ENCODE measurements at regions not wholly inside any gene's neighbourhood (a gene's known extent, or its start where the extent isn't known, plus 50 kb on each side); places are given as distances from the start of the nearest gene placed in this dataset.

DNA sequence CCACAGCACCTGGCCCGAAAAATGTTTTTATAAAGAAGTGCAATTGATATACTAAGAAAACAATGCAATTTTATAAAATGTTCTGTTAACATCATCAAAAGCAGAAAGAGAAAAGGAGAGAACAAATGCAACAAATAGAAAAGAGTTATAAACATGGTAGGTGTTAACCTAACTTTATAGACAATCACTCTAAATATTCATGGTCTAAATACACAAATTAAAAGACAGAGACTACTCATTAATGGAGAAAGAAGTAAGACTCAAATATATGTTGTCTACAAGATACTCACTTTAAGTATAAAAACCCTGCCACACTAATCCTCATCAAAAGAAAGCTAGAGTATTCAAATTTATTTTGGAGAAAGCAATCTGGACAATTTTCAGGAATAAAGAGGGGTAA, 425.3 kb upstream of the ANKRD30A start:
- DNase-seq (ENCODE audit: low spot score) = no peak

GRCh38 chr10:36692759-36693158, 432.6 kb upstream of the ANKRD30A start:
- no peak for DNase-seq (ENCODE audit: low spot score)

- no peak for DNase-seq (ENCODE audit: low spot score)
Measured at GRCh38 chr10:36688717-36689116, 436.7 kb upstream of the ANKRD30A start.

- no peak for DNase-seq (ENCODE audit: low spot score)
Measured at GRCh38 chr10:36683421-36683820, 442.0 kb upstream of the ANKRD30A start.

DNA sequence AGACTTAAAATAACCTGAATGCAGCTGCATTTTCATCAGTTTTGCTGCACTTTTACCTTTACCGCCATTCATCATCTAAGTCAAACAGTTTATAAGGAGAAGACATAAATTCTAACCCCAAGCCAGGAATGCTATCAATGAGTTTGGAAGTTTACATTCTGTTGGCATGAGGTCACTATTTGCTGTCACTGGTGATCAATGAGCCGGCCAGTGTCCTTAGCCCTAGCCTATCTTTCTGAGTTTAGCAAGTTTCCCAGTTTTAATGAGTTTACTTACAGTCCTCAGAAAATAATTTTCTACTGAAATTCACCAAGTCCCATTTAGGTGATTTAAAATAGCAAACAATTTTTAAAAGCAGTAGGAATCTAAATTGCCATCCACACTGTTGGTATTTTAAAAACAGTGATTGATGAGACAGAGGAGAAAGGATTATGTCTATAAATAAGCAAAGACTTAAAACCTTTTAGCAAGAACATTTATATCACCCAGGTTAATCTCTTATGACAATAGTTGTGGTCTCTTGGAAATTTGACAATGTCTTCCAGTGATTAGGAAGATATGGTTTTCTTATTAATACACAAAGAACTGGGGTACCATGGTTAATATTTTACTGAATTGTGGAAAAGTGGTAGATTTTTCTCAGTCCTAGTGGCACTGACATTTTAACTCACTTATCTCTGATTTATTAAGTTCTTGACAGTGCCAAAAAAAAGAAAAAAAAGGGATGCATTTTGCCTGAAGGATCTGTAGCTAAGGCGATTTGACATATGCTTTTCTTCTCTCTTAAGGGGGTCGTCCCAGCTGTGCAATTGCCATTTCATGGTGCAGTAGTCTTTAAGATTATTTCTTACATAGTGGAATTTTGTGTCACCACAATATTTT, 443.4 kb upstream of the ANKRD30A start:
- no peak for DNase-seq (ENCODE audit: low spot score)

- DNase-seq (ENCODE audit: low spot score) = peak; percentile 6
Measured at GRCh38 chr10:36679554-36679953, 445.8 kb upstream of the ANKRD30A start.

DNA sequence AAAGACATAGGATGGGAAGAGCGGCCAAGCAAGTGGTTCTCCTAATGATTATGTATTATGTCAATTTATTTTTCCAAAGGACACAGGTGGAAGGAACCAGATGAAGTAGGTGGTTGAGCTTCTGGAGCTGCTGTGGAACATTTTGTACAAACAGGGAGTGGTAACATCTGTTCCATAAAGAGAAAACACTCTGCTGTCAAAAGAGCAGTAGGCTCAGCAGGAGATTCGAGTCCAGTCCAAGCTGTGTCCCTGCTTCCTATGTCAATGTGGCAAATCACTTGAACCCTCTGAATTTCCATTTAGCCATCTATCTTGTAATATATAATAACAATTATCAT, 448.0 kb upstream of the ANKRD30A start:
- no peak for DNase-seq (ENCODE audit: low spot score)

DNA sequence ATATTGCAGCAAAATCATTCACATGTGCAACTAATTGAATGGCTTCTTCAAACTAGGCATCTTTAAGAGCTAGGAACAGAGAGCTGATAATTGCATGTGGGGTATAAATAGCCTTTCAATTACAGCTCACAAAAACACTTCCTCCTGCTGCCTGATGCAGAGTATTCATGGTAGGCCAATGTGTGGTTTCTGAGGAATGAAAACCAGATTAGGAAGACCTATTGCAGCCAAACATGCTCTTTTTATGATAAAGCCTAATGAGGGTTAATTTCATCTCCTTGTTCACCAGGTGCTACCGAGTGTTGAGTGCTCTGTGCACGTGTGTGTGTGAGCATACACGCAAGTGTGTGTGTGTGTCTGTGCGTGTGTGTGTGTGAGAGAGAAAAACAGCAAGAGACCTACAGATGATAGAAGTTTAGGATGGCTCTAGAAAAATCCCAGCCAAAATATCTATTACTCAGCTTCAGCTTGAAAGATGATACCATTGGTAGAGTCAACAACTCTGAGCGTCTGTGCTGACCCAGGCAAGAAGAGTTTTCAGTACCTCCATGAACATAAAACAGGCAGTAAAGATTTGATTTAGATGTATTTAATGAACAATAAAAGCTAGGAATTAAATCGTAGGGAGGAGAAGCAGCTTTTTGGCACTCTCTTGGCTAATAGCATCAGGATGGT, 448.5 kb upstream of the ANKRD30A start:
- DNase-seq (ENCODE audit: low spot score) = no peak

- no peak for DNase-seq (ENCODE audit: low spot score)
Measured at GRCh38 chr10:36676321-36676720, 449.1 kb upstream of the ANKRD30A start.

DNA sequence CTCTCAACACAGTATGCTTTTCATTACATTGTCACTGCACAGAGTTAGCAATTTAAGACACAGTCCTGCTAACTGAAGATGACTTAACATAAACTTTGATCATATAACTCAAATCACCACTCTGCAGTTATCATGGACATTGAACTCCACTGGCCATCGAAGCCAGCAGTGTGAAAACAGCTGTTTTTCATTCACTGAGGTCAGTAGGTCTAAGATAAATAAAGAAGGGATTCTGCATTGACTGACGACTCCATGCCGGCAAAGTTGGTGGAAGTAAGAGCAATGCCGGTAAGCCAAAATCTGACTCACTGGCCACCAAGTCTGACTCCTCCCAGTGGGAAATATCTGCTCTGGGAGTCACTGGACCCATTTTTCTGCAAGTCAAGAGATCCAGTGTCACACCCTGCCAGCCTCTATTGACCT, 449.9 kb upstream of the ANKRD30A start:
- DNase-seq (ENCODE audit: low spot score) = no peak

DNA sequence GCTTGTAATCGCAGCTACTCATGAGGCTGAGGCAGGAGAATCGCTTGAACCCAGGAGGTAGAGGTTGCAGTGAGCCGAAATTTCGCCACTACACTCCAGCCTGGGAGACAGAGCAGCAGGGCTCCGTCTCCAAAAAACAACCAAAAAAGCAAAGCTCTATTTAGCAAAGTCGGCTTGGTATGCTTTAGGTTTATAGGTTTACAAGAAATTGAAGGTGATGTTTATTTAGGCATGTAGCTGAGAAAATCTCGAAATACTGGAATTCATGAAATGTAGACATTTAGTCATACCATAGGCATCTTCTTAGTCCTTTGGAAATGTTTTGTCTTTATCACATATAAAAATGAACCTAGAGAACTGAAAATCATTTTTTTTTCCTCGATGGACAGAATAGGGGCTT, 453.8 kb upstream of the ANKRD30A start:
- DNase-seq (ENCODE audit: low spot score) = no peak

DNA sequence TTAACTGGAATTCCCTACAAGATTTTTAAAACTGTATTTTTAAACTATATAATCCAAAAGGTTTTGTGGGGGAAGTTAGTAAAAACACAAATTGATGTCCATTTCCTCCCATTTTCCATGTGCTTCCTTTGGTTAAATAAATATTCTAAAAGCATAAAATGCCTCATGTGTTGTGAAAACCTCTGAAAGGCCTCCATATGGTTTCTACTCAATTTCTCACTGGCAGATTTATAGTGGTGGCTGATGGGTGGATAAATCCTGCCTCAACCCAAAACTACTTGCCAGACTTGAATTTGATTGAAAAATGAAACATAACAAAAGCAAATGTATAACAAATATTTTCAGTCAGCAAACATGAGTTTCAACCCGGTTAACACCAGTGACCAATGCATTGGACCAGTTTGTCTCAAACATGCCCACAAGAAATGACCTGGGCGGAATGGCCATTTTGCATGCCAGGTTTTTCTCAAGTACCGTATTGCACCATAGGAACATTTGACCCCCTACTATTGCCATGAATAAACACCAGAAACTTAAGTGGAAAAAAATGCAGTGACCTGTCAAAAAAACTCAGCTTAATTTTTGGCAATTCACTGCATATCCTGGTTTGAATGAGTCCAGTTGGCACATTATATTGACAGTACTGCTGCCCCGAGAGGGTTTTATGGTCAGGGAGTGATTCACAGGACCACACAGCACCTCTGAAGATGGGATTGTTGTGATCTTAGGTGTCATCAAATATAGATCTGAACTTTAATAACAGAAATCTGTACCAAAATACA, 454.6 kb upstream of the ANKRD30A start:
- DNase-seq (ENCODE audit: low spot score) = no peak

DNA sequence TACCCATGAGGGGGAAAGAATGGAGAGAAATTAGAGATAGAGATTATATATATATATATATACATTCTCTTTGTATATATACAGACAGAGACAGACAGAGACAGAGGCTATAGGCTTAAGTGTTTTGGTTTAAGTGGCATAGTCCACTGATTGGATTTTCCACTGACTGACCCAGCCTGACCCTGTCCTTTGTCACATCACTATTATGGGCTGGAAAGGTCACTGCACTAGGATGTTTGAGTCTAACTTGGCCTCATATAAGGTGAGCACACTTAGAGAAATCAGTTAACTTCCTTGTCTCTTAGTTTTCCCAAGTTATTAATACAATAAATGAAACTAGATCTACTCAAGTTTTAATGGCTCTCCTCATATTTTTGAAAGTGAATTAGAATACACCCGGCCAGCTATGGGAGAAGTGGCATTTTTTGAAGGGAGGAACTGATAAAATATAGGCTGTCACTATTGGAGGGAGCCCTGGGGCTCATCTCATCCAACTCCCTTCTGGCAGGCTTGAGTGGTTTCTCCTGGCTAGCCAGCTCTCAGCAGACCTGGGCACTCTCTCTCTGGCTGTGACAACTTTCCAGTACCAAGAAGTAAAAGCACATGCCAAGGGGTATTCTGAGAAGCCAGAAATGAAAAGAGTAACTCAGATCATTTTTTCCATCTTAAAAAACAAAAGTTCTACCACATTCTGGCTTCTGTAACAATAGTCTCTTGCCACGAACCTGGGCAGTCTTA, 455.6 kb upstream of the ANKRD30A start:
- no peak for DNase-seq (ENCODE audit: low spot score)

GRCh38 chr10:36666451-36666850, 458.9 kb upstream of the ANKRD30A start:
- no peak for DNase-seq (ENCODE audit: low spot score)

- no peak for DNase-seq (ENCODE audit: low spot score)
Measured at GRCh38 chr10:36662571-36662970, 462.8 kb upstream of the ANKRD30A start.

DNA sequence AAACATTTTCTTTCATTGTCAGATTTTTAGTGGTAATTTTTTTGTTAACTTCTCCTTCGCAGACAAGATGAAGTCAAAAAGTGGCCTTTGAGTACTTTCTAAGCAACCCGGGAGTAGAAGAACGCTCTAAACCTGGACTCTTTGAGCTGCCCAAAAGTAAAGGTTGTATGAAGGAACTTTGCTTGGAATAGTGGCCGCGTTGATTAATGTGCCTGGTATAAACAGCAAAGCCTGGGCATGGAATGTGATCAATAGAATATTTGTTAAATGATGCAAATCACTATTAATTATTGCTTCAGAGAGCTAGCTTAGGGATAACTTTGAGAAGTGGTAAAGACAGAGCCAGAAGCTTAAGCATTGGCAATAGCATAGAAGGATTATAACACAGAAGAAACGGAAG, 475.1 kb upstream of the ANKRD30A start:
- DNase-seq (ENCODE audit: low spot score) = no peak

DNA sequence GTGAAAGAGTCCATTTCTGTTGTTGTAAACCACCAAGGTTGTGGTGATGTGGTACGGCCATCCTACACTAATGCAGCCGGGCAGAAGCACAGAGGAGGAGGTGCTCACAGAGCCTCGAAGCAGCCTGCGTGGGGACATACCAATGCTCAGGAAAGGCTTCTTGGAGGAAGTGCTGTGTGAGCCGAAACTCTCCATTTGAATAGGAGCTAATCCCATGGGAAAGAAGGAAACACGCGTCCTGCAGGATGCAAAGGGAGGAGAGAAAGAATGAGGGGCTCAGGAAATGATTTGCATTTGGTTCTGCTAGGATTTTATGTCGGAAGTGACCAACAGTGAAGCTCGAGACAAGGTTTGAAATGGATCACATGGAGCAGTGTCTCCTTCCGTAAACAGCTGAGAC, 477.9 kb upstream of the ANKRD30A start:
- DNase-seq (ENCODE audit: low spot score) = no peak

DNA sequence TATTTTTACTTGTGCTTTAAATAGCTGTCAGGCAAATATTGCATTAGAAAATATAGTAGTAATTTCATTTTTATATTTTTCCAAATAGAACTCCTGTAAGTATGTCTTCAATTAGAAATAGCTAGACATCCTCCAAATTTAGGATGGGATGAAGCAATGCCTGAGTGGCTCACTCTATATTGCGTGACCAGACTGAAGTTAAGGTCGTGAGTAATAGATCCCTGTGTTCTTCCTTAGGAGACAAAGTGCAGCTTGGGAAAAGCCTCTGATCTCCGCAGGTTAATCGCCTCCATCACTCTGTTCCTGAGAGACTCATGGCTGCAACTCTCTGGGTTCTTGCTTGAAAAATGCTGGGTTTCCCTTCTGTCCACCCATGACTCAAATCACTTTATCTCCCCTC, 484.8 kb upstream of the ANKRD30A start:
- DNase-seq (ENCODE audit: low spot score) = no peak

GRCh38 chr10:36638462-36639155, 486.8 kb upstream of the ANKRD30A start:
- DNase-seq (ENCODE audit: low spot score) = no peak

GRCh38 chr10:36636879-36637278, 488.5 kb upstream of the ANKRD30A start:
- DNase-seq (ENCODE audit: low spot score) = no peak

DNA sequence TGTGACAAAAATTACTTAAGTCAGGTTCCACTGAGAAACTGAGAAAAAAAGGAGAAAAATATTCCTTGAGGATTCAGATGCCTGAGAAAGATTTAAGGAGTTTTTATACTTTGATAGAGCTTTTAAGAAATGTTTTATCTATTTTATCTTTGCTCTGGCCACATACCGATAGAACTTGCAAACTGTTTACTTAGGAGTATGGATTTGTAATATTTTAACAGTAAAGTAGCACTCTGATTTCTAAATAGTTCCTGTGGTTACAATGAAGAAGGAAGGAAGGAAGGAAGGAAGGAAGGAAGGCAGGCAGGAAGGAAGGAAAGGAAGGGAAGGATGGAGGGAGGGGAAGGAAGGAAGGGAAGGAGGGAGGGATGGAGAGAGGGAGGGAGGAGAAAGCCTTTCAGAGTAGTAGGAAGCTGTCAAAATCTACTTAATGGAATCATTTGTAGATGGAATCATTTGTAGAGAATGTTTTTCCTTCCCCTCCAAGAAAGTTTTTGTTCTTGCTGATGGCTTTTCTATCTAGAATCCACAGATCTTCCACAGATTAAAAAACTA, 489.0 kb upstream of the ANKRD30A start:
- no peak for DNase-seq (ENCODE audit: low spot score)
